ENCODE measurements at regions not wholly inside any gene's neighbourhood (a gene's known extent, or its start where the extent isn't known, plus 50 kb on each side); places are given as distances from the start of the nearest gene placed in this dataset.

DNA sequence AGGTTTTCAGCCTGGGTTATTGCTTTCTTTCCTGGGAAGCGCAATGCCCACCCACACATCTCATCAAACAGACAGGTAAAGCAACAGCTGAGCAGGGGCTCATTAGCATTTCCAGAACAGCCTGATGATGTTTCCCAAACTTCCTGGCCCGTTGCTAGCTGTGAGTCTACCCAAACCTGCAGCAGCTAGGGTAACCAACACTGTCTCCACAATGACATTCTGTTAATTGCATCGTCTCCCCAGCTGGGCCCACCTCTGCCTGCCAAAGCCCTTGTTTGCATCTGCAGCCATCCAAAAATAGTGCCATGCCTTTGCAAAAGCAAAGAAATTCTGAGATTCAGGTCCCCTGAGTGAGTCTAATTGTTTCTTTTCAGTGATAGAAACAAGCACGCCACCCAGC, 273.0 kb downstream of the MED10 start:
- TF ChIP-seq EZH2 (IDR thresholded peaks at IDR 0.05; ENCODE audit: insufficient read depth, poor library complexity, severe bottlenecking) (no peak), EZH2phosphoT487 (IDR thresholded peaks at IDR 0.05; ENCODE audit: insufficient read depth, low read depth) (no peak)

All from GM23248 (cell line).